Heart left ventricle (tissue), 13 donors: ENCODE measurements at regions not wholly inside any gene's neighbourhood (a gene's known extent, or its start where the extent isn't known, plus 50 kb on each side); places are given as distances from the start of the nearest gene placed in this dataset.

Experiments used
- POLR2A ChIP-seq, 2 donors: fragments of 450-650 bp; IDR thresholded peaks; one replicate each; pipeline ENCODE4 v1.6.1; 2017; ENCODE audit warnings: antibody characterized with exemption in 2 of 2, mild to moderate bottlenecking in 2 of 2, moderate library complexity in 2 of 2
- TF ChIP-seq, protein P1 (sequence below), 12 donors: fragments of 200-600 bp; sonication (generic) in 4 of 12; IDR thresholded peaks; one replicate each; pipeline versions ENCODE4 v1.5.0 to v1.8.0; 2018 to 2022; ENCODE audit warnings: antibody characterized with exemption in 12 of 12, mild to moderate bottlenecking in 5 of 12
- donor health status: ischemic (EF 13 %, LVEDD 7.1; RV severe dilation, severe dysfunction).
- donor health status: DM: no; HTN: yes; CAD: no.
- donor health status: DM: no; HTN: no; CAD: no.
- donor health status: ischemic (EF 25% LVEDD 6.9; RV normal size, moderate dysfunction).
- donor health status: ischemic (EF 25% LVEDD 5.7; RV mildly dilated, moderate dysfunction).
- donor health status: ischemic (EF 35%, LVEDD 5.7; RV mildly dilated, moderate dysfunction).
- donor health status: nonischemic (EF 11% LVEDD 7.7; RV severe dilation, severe dysfunction).
- donor health status: DM: yes; HTN: yes; CAD: no.
- donor health status: PGD.
- donor health status: ischemic (EF 29% LVEDD 5.4; RV normal size, mild dysfunction).
- donor health status: nonischemic (EF 23%, LVEDD 6.1; RV moderate dilation, normal function).

DNA sequence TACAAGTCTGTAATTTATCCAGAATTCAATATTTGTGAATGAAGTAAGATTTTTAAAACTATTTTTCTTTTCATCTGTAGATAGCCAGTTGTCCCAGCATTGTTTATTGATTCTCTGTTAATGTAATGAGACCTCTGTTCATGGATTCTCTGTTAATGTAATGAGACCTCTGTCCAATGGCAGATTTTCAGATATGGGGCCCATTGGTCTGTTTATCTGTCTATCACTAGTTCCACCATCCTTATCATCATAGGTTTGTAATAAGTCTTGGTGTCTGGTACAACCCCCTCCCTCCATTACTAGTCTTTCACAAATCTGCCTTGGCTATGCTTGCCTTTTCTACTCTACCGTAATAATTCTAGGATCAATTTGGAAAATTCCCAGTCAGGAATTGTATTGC is 276.6 kb downstream of the ARHGAP12 start:
- TF ChIP-seq, protein P1, sequence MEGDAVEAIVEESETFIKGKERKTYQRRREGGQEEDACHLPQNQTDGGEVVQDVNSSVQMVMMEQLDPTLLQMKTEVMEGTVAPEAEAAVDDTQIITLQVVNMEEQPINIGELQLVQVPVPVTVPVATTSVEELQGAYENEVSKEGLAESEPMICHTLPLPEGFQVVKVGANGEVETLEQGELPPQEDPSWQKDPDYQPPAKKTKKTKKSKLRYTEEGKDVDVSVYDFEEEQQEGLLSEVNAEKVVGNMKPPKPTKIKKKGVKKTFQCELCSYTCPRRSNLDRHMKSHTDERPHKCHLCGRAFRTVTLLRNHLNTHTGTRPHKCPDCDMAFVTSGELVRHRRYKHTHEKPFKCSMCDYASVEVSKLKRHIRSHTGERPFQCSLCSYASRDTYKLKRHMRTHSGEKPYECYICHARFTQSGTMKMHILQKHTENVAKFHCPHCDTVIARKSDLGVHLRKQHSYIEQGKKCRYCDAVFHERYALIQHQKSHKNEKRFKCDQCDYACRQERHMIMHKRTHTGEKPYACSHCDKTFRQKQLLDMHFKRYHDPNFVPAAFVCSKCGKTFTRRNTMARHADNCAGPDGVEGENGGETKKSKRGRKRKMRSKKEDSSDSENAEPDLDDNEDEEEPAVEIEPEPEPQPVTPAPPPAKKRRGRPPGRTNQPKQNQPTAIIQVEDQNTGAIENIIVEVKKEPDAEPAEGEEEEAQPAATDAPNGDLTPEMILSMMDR (IDR thresholded peaks at IDR 0.05), result no peak
- no peak for TF ChIP-seq POLR2A (IDR thresholded peaks at IDR 0.05)
